ENCODE measurements at regions not wholly inside any gene's neighbourhood (a gene's known extent, or its start where the extent isn't known, plus 50 kb on each side); places are given as distances from the start of the nearest gene placed in this dataset.
A peak's percentile ranks its signal among the peaks of the same experiment; 100 is the strongest.

DNA sequence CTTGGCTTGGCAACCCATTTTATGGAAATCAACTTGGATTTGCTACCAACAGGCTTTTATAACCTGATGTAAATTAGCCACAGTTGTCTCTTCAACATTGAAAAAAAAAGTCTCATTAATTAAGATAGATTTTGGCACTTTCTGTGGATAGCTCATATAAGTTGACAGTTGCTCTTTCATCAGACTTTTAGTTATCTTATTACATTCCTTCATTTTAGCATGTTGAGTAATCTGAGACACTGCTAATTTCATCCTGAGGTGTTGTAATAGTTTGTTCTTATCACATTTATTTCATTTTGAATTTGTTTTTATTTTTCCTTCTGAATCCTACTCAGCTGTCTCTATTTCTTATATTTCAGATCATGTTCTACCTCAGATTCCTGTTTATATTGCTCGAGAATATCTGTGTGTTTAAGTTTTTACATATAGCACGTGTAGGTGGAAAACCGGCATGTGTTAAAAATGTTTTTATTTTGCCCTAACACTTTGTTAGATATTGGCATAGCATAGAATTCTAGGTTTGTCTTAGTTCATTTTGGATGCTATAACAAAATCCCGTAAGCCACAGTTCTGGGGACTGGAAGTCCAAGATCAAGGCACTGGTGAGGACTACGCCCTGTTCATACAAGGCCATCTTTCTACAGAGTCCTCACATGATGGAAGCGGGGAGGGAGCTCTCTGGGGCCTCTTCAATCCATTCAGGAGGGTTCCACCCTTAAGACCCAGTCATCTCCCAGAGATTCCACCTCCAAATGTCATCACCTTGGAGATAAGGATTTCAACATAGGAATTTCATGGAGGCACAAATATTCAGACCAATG is 239.4 kb downstream of the COL4A1 start:
- no peak overlapping the region for H2BK120ac ChIP-seq (ENCODE audit: low read depth, low read length)
- no CpG with 5 or more reads among the region's 6 CpGs for WGBS, 2 donors (ENCODE audit: extremely low coverage in 2 of 2, insufficient read length in 2 of 2, insufficient replicate concordance in 1 of 2)
- no peak for DNase-seq (ENCODE audit: low spot score)

DNA sequence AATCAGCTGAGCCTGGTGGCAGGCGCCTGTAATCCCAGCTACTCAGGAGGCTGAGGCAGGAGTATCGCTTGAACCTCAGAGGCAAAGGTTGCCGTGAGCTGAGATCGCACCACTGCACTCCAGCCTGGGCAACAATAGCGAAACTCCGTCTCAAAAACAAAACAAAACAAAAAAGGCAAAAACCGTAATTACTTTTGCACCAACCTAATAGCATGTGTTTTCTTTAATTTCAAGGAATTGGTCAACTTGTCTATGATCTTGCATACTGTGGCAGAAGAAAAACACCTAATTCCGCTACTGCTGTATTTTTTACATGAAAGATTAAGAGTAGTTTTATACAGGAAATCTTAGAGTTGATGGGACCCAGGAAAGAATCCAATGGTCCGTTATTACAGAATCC is 241.2 kb downstream of the COL4A1 start:
- DNase-seq (ENCODE audit: low spot score), result no peak
- Histone ChIP-seq H2BK120ac (ENCODE audit: low read depth, low read length) (no peak overlapping the region), H3K9me3 (replicated peaks in 1 of 2; ENCODE audit: control insufficient read depth in 2 of 2, insufficient read depth in 1 of 2, low read depth in 1 of 2, low read length in 2 of 2) (no peaks in the 10 kb centered on the region), H3K14ac (ENCODE audit: low read length) (no peak overlapping the region), H3K4me2 (ENCODE audit: insufficient read depth, low read length, poor library complexity, severe bottlenecking) (no peak overlapping the region), H2AK5ac (ENCODE audit: low read depth, low read length) (no peak overlapping the region), H3K4ac (ENCODE audit: low read length) (no peak overlapping the region), H3K27me3 (ENCODE audit: control insufficient read depth in 3 of 3, insufficient read depth in 3 of 3, low read depth in 1 of 3, low read length in 3 of 3) (no peaks in the 10 kb centered on the region), H3K4me1 (ENCODE audit: control insufficient read depth in 2 of 2, insufficient read depth in 1 of 2, low read depth in 1 of 2, low read length in 2 of 2) (peaks cover 0 to 5% of the 10 kb centered on the region in 2 donors), H2BK15ac (ENCODE audit: low read length) (no peak overlapping the region), H2BK12ac (ENCODE audit: low read length) (no peak overlapping the region), H3K79me1 (ENCODE audit: low read depth, low read length) (no peaks in the 10 kb centered on the region), H3K27ac (replicated peaks; ENCODE audit: low read length) (no peak overlapping the region), H3K36me3 (replicated peaks in 1 of 2; ENCODE audit: control insufficient read depth in 2 of 2, insufficient read depth in 2 of 2, low read length in 2 of 2) (no peaks in the 10 kb centered on the region), H3K9ac (ENCODE audit: low read depth, low read length, poor library complexity) (no peak overlapping the region), H4K91ac (ENCODE audit: low read depth, low read length, poor library complexity) (no peak overlapping the region), H2BK5ac (ENCODE audit: low read length) (no peak overlapping the region), H2AFZ (ENCODE audit: low read length) (no peak overlapping the region), H3K23ac (ENCODE audit: low read depth, low read length, poor library complexity) (no peak overlapping the region), H4K8ac (ENCODE audit: low read depth, low read length) (no peak overlapping the region), H3K4me3 (ENCODE audit: low read length in 2 of 2) (no peak overlapping the region), H3K18ac (ENCODE audit: low read length) (no peak overlapping the region)
- no CpG with 5 or more reads among the region's 9 CpGs for WGBS, 2 donors (ENCODE audit: extremely low coverage in 2 of 2, insufficient read length in 2 of 2, insufficient replicate concordance in 1 of 2)

More for the DNA sequence above, 239.4 kb downstream of the COL4A1 start:
- H3K23ac ChIP-seq (ENCODE audit: low read depth, low read length, poor library complexity), result no peak overlapping the region
- H3K79me1 ChIP-seq (ENCODE audit: low read depth, low read length), result no peaks in the 10 kb centered on the region
- H2BK12ac ChIP-seq (ENCODE audit: low read length), result no peak overlapping the region
- no peak overlapping the region for H3K9ac ChIP-seq (ENCODE audit: low read depth, low read length, poor library complexity)
- H3K18ac ChIP-seq (ENCODE audit: low read length), result no peak overlapping the region
- H3K36me3 ChIP-seq (replicated peaks in 1 of 2; ENCODE audit: control insufficient read depth in 2 of 2, insufficient read depth in 2 of 2, low read length in 2 of 2), result no peaks in the 10 kb centered on the region
- H4K8ac ChIP-seq (ENCODE audit: low read depth, low read length), result no peak overlapping the region
- H3K9me3 ChIP-seq (replicated peaks in 1 of 2; ENCODE audit: control insufficient read depth in 2 of 2, insufficient read depth in 1 of 2, low read depth in 1 of 2, low read length in 2 of 2), result no peaks in the 10 kb centered on the region
- no peak overlapping the region for H3K14ac ChIP-seq (ENCODE audit: low read length)
- H2AK5ac ChIP-seq (ENCODE audit: low read depth, low read length), result no peak overlapping the region
- no peak overlapping the region for H2AFZ ChIP-seq (ENCODE audit: low read length)
- no peak overlapping the region for H3K4me2 ChIP-seq (ENCODE audit: insufficient read depth, low read length, poor library complexity, severe bottlenecking)
- H3K27me3 ChIP-seq (ENCODE audit: control insufficient read depth in 3 of 3, insufficient read depth in 3 of 3, low read depth in 1 of 3, low read length in 3 of 3), result no peaks in the 10 kb centered on the region
- H3K4me1 ChIP-seq (ENCODE audit: control insufficient read depth in 2 of 2, insufficient read depth in 1 of 2, low read depth in 1 of 2, low read length in 2 of 2), result peaks cover 0 to 6% of the 10 kb centered on the region in 2 donors
- no peak overlapping the region for H3K4me3 ChIP-seq (ENCODE audit: low read length in 2 of 2)
- no peak overlapping the region for H2BK15ac ChIP-seq (ENCODE audit: low read length)
- no peak overlapping the region for H2BK5ac ChIP-seq (ENCODE audit: low read length)
- no peak overlapping the region for H3K27ac ChIP-seq (replicated peaks; ENCODE audit: low read length)
- no peak overlapping the region for H4K91ac ChIP-seq (ENCODE audit: low read depth, low read length, poor library complexity)
- H3K4ac ChIP-seq (ENCODE audit: low read length), result no peak overlapping the region

DNA sequence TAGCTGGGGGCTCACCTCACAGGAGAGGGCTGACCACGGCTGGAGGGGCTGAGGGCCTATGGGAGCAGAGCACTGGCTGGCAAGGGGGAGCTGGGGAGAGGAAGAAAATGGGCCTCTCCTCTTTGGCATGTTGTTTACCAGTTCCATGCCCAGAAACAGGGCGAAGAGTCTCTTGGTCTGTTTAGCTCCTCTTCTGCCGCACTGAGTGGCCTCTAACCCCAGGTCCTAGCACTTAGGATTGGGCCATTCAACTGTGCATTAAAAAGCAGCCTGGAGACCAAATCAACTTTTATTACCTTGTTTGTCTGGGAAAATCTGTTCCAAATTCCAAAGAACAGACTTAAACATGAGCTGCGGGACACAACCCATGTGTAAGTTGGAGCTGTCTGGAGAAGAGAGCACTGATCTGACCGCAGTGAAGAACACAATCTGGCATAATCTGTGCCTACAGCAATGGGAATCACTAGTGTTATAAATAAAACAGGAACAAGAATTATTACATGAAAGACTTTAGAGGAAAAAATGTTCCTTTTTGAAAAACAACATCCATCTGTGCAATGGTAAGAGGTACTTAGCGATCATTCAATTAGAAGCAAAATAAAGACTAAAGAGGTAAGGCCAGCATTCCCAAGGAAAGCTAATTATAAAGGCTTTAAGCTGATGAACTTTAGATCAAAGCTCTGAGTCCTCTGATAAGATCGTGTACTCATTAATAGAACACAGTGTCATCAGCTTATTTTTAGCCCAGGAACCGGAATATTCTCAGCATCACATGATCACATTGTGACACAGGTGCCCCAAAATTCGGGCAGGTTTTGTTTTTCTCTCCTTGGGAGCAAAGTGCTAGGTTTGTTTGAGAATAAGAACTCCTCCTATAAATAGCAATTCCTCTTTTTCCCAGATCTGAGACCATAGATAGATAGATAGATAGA is 243.2 kb downstream of the COL4A1 start:
- no peak overlapping the region for H2BK5ac ChIP-seq (ENCODE audit: low read length)
- no peak overlapping the region for H2BK120ac ChIP-seq (ENCODE audit: low read depth, low read length)
- no peak overlapping the region for H4K91ac ChIP-seq (ENCODE audit: low read depth, low read length, poor library complexity)
- no peak overlapping the region for H3K9ac ChIP-seq (ENCODE audit: low read depth, low read length, poor library complexity)
- no peak overlapping the region for H2BK12ac ChIP-seq (ENCODE audit: low read length)
- peak overlapping the region; percentile 61 for H3K14ac ChIP-seq (ENCODE audit: low read length)
- H3K4me2 ChIP-seq (ENCODE audit: insufficient read depth, low read length, poor library complexity, severe bottlenecking), result no peak overlapping the region
- no peak overlapping the region for H4K8ac ChIP-seq (ENCODE audit: low read depth, low read length)
- H2AK5ac ChIP-seq (ENCODE audit: low read depth, low read length), result no peak overlapping the region
- H3K27me3 ChIP-seq (ENCODE audit: control insufficient read depth in 3 of 3, insufficient read depth in 3 of 3, low read depth in 1 of 3, low read length in 3 of 3), result no peaks in the 10 kb centered on the region
- no peaks in the 10 kb centered on the region for H3K9me3 ChIP-seq (replicated peaks in 1 of 2; ENCODE audit: control insufficient read depth in 2 of 2, insufficient read depth in 1 of 2, low read depth in 1 of 2, low read length in 2 of 2)
- H3K4ac ChIP-seq (ENCODE audit: low read length), result no peak overlapping the region
- H3K27ac ChIP-seq (replicated peaks; ENCODE audit: low read length), result no peak overlapping the region
- no peak overlapping the region for H3K23ac ChIP-seq (ENCODE audit: low read depth, low read length, poor library complexity)
- no peak overlapping the region for H2BK15ac ChIP-seq (ENCODE audit: low read length)
- no peak for DNase-seq (ENCODE audit: low spot score)
- no peak overlapping the region for H3K18ac ChIP-seq (ENCODE audit: low read length)
- WGBS, 2 donors (ENCODE audit: extremely low coverage in 2 of 2, insufficient read length in 2 of 2, insufficient replicate concordance in 1 of 2), result no CpG with 5 or more reads among the region's 9 CpGs
- H3K79me1 ChIP-seq (ENCODE audit: low read depth, low read length), result no peaks in the 10 kb centered on the region
- H2AFZ ChIP-seq (ENCODE audit: low read length), result no peak overlapping the region
- H3K4me3 ChIP-seq (ENCODE audit: low read length in 2 of 2), result no peak overlapping the region
- H3K36me3 ChIP-seq (replicated peaks in 1 of 2; ENCODE audit: control insufficient read depth in 2 of 2, insufficient read depth in 2 of 2, low read length in 2 of 2), result no peaks in the 10 kb centered on the region
- no peaks in the 10 kb centered on the region for H3K4me1 ChIP-seq (ENCODE audit: control insufficient read depth in 2 of 2, insufficient read depth in 1 of 2, low read depth in 1 of 2, low read length in 2 of 2)
